ENCODE measurements at regions not wholly inside any gene's neighbourhood (a gene's known extent, or its start where the extent isn't known, plus 50 kb on each side); places are given as distances from the start of the nearest gene placed in this dataset.
"Not testable (repeated sequence)": the region's sequence is repeated elsewhere in the genome, so short reads cannot be mapped to it uniquely, and the experiment has no call there.

GRCh38 chr1:29767088-29767685, 530.9 kb downstream of the PTPRU start:
- no peak for DNase-seq

GRCh38 chr1:29762635-29763034, 526.3 kb downstream of the PTPRU start:
- DNase-seq, result no peak

- DNase-seq, result no peak
Observed at GRCh38 chr1:29761159-29761928, 525.0 kb downstream of the PTPRU start.

GRCh38 chr1:29760067-29760564, 523.8 kb downstream of the PTPRU start:
- DNase-seq, result no peak

- DNase-seq, result no peak
Observed at GRCh38 chr1:29758781-29759499, 522.6 kb downstream of the PTPRU start.

GRCh38 chr1:29757866-29758780, 521.8 kb downstream of the PTPRU start:
- DNase-seq, result no peak

GRCh38 chr1:29756901-29757725, 520.8 kb downstream of the PTPRU start:
- DNase-seq, result no peak

- DNase-seq, result no peak
Observed at GRCh38 chr1:29756498-29756897, 520.2 kb downstream of the PTPRU start.

GRCh38 chr1:29756085-29756484, 519.8 kb downstream of the PTPRU start:
- no peak for DNase-seq

- DNase-seq, result not testable (repeated sequence)
Observed at GRCh38 chr1:29755412-29756015, 519.2 kb downstream of the PTPRU start.

GRCh38 chr1:29754573-29755375, 518.5 kb downstream of the PTPRU start:
- no peak for DNase-seq

- no peak for DNase-seq
Observed at GRCh38 chr1:29753771-29754572, 517.6 kb downstream of the PTPRU start.

- DNase-seq, result no peak
Observed at GRCh38 chr1:29753244-29753643, 516.9 kb downstream of the PTPRU start.

GRCh38 chr1:29752141-29752540, 515.8 kb downstream of the PTPRU start:
- no peak for DNase-seq

GRCh38 chr1:29749024-29749945, 513.0 kb downstream of the PTPRU start:
- no peak for DNase-seq

- DNase-seq, result no peak
Observed at GRCh38 chr1:29747196-29747595, 510.9 kb downstream of the PTPRU start.

- DNase-seq, result no peak
Observed at GRCh38 chr1:29746076-29746665, 509.8 kb downstream of the PTPRU start.

Measured in GDM1 (cell line).